Mesothelial cell of epicardium (in vitro differentiated cells): ENCODE measurements at regions not wholly inside any gene's neighbourhood (a gene's known extent, or its start where the extent isn't known, plus 50 kb on each side); places are given as distances from the start of the nearest gene placed in this dataset.
"Not testable (repeated sequence)": the region's sequence is repeated elsewhere in the genome, so short reads cannot be mapped to it uniquely, and the experiment has no call there.

ENCODE experiments used
- DNase-seq, 2 experiments: peaks; one replicate each; pipeline ENCODE4 v3.0.0; 2021; ENCODE audit warnings: low spot score in 2 of 2; ENCODE audit not compliant: unreplicated experiment in 2 of 2
- H3K27ac Mint-ChIP-seq: 2 replicates; pipeline ENCODE4 v1.8.0; 2021; ENCODE audit warnings: mixed read lengths
- H3K27me3 Mint-ChIP-seq: 2 replicates; pipeline ENCODE4 v1.8.0; 2021; ENCODE audit warnings: low read depth, mixed read lengths
- H3K36me3 Mint-ChIP-seq: 2 replicates; pipeline ENCODE4 v1.8.0; 2021; ENCODE audit warnings: mixed read lengths
- H3K4me1 Mint-ChIP-seq: 2 replicates; pipeline ENCODE4 v1.8.0; 2021; ENCODE audit warnings: mixed read lengths
- H3K4me3 Mint-ChIP-seq: 2 replicates; pipeline ENCODE4 v1.8.0; 2021; ENCODE audit warnings: mild to moderate bottlenecking, moderate library complexity, mixed read lengths
- H3K9me3 Mint-ChIP-seq: 2 replicates; pipeline ENCODE4 v1.8.0; 2021; ENCODE audit warnings: mixed read lengths
- TF ChIP-seq, protein P1 (sequence below): fragments of 200-600 bp; sonication (generic); IDR thresholded peaks from one replicate; pipeline ENCODE4 v1.5.0; 2021; ENCODE audit warnings: antibody characterized with exemption; ENCODE audit not compliant: unreplicated experiment

DNA sequence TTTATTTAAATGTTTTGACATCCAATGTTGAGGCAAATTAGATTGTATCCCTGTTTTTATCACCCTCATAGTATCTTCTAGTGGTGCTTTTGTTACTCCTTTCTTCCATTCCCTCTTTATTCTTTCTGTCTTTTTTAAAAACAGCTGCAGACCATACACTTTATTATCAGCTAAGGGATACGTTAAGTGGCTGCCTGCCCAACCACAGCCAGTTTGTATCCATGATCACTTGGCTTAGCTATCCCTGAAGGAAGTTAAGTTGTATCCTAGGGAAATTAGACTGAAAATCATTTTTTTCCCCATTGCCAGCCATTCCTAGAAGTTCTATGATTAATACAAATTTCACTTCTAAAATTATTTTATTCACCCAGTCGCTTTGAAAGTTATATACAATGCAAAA, 1032.7 kb downstream of the NR2F1-AS1 start:
- no peak for DNase-seq
- no peaks in the 10 kb centered on the region for H3K27me3 Mint-ChIP-seq
- no peaks in the 10 kb centered on the region for H3K9me3 Mint-ChIP-seq
- H3K36me3 Mint-ChIP-seq = no peaks in the 10 kb centered on the region
- no peak overlapping the region for H3K4me3 Mint-ChIP-seq
- TF ChIP-seq, protein P1, sequence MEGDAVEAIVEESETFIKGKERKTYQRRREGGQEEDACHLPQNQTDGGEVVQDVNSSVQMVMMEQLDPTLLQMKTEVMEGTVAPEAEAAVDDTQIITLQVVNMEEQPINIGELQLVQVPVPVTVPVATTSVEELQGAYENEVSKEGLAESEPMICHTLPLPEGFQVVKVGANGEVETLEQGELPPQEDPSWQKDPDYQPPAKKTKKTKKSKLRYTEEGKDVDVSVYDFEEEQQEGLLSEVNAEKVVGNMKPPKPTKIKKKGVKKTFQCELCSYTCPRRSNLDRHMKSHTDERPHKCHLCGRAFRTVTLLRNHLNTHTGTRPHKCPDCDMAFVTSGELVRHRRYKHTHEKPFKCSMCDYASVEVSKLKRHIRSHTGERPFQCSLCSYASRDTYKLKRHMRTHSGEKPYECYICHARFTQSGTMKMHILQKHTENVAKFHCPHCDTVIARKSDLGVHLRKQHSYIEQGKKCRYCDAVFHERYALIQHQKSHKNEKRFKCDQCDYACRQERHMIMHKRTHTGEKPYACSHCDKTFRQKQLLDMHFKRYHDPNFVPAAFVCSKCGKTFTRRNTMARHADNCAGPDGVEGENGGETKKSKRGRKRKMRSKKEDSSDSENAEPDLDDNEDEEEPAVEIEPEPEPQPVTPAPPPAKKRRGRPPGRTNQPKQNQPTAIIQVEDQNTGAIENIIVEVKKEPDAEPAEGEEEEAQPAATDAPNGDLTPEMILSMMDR = no peak
- H3K4me1 Mint-ChIP-seq = peaks cover 6% of the 10 kb centered on the region
- H3K27ac Mint-ChIP-seq = no peak overlapping the region

DNA sequence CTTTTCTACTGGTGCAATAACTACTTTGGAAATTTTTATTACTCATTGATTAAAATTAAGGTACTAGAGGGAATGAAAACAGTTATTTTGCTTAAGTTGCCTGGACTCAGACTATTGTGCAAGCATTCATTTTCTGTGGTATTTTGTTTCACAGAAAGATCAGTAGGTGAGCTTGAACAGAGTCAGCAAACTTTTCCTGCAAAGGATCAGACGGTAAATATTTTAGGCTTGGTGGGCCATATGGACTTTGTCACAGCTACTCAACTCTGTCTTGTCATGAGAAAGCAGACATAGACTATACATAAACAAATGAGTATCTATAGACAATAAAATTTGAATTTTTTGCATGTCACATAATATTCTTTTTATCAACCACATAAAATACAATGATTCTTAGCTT, 1036.4 kb downstream of the NR2F1-AS1 start:
- no peak for DNase-seq
- Mint-ChIP-seq H3K4me3 (no peak overlapping the region), H3K27me3 (no peaks in the 10 kb centered on the region), H3K27ac (no peak overlapping the region), H3K36me3 (no peaks in the 10 kb centered on the region), H3K9me3 (no peaks in the 10 kb centered on the region), H3K4me1 (peaks cover 6% of the 10 kb centered on the region)
- TF ChIP-seq, protein P1 = no peak

DNA sequence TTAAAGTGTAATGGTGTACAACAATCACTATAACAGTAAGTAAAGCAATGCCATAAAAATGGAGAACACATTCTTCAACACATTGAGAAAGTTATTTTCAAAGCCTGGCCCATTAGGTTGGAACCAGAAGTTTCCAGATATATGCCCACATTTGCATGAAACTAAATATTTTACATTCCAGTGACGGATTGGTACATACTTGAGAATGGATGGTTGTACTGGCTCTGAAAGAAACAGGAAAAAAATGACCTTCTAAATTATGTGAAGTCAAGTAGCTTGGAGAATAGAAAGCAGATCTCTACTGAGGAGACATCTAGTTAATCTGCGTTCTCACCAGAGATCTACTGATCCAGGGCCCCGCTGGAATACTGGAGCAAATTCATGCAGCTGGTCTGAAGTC, 1037.0 kb downstream of the NR2F1-AS1 start:
- H3K9me3 Mint-ChIP-seq = no peaks in the 10 kb centered on the region
- H3K36me3 Mint-ChIP-seq = no peaks in the 10 kb centered on the region
- peaks cover 6% of the 10 kb centered on the region for H3K4me1 Mint-ChIP-seq
- no peaks in the 10 kb centered on the region for H3K27me3 Mint-ChIP-seq
- no peak overlapping the region for H3K4me3 Mint-ChIP-seq
- H3K27ac Mint-ChIP-seq = no peak overlapping the region
- DNase-seq = no peak
- TF ChIP-seq, protein P1 = no peak

DNA sequence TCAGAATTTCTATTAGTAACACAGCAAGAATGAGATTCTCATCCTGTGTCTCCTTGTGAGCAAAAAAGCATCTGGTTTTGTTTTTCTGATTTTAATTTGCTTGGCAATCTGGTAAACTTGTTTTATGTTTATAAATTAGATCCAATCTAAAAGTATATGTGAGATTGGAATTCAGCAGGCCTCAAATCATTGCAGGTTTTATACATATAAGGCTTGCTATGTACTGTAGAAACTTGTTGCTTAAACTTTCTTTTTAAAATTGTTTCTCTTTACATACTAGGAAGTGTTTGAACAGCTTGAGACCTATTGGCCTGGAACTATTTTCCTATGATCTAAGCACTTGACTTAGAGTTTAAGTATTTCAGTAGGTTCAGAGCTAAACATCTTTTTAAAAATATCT, 1037.8 kb downstream of the NR2F1-AS1 start:
- H3K4me3 Mint-ChIP-seq = no peak overlapping the region
- peaks cover 6% of the 10 kb centered on the region for H3K4me1 Mint-ChIP-seq
- no peaks in the 10 kb centered on the region for H3K9me3 Mint-ChIP-seq
- TF ChIP-seq, protein P1 = no peak
- H3K27ac Mint-ChIP-seq = no peak overlapping the region
- DNase-seq = no peak
- no peaks in the 10 kb centered on the region for H3K27me3 Mint-ChIP-seq
- no peaks in the 10 kb centered on the region for H3K36me3 Mint-ChIP-seq

DNA sequence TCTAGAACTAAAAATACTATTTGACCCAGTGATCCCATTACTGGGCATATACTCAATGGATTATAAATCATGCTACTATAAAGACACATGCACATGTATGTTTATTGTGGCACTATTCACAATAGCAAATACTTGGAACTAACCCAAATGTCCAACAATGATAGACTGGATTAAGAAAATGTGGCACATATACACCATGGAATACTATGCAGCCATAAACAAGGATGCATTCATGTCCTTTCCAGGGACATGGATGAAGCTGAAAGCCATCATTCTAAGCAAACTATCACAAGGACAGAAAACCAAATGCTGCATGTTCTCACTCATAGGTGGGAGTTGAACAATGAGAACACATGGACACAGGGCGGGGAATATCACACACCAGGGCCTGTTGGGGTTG, 1039.0 kb downstream of the NR2F1-AS1 start:
- not testable (repeated sequence) for H3K4me3 Mint-ChIP-seq, H3K9me3 Mint-ChIP-seq, H3K27ac Mint-ChIP-seq, H3K4me1 Mint-ChIP-seq, DNase-seq, H3K27me3 Mint-ChIP-seq, H3K36me3 Mint-ChIP-seq

DNA sequence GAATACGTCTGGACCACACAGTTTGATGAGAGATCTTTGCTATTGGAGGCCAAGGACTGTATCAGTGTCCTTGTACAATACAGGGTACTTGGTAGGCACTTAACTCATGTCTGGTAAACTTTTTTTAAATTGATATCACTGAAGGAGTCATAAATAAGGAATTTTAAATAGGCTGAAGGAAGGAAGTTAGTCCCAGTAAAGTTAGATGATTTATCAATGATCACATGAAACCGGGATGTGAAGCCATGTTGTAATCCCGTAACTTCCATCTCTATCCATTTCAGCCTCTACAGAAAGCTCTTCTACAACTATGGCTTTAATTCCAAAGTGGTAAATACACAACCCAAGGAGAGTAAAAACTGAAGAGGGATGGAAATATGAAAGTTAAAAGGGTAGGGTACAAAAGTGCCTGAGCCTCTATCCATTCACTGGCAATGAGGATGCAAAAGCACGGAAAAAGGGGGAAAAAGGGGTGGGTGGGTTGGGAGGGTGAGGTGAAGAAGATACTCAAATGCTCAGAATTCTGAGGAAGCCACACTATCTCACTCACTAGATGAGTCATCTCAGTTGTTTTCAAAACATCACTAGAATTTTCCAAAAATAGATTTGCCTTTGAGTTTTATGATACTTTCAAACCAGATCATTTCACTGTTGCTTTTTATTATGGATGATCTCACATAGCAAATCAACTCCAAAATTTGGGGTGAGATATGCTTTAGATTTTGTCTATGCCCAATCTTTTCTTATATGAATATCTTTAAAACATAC, 1053.5 kb downstream of the NR2F1-AS1 start:
- H3K4me1 Mint-ChIP-seq = no peaks in the 10 kb centered on the region
- no peaks in the 10 kb centered on the region for H3K9me3 Mint-ChIP-seq
- DNase-seq = no peak
- TF ChIP-seq, protein P1 = no peak
- H3K27me3 Mint-ChIP-seq = no peaks in the 10 kb centered on the region
- H3K27ac Mint-ChIP-seq = no peak overlapping the region
- no peaks in the 10 kb centered on the region for H3K36me3 Mint-ChIP-seq
- no peak overlapping the region for H3K4me3 Mint-ChIP-seq
